ENCODE measurements at regions not wholly inside any gene's neighbourhood (a gene's known extent, or its start where the extent isn't known, plus 50 kb on each side); places are given as distances from the start of the nearest gene placed in this dataset.

- FAIRE-seq: no peak
Observed at GRCh38 chr5:92599217-92599810, 981.7 kb downstream of the NR2F1-AS1 start.

GRCh38 chr5:92594031-92594430, 987.0 kb downstream of the NR2F1-AS1 start:
- FAIRE-seq: no peak

GRCh38 chr5:92588876-92589275, 992.1 kb downstream of the NR2F1-AS1 start:
- FAIRE-seq: no peak

- no peak for FAIRE-seq
Observed at GRCh38 chr5:92581690-92582089, 999.3 kb downstream of the NR2F1-AS1 start.

DNA sequence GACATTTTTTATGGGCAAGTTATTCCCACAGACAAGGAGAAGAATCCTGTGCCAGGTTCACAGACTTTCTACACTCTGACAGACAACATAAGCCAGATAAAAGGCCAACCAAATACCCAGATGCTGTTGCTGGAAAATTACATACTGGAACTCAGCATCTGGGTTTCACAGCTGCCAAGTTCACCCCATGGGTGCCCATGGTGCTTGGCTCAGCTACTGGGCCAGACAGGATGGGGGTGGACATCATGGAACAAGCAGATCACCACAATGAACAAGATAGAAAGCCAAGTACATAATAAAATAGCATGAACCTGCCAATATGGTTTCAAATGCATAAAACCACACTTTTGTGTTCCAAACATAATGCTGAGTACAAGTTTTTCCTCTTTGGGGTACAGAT, 999.8 kb downstream of the NR2F1-AS1 start:
- FAIRE-seq: no peak

DNA sequence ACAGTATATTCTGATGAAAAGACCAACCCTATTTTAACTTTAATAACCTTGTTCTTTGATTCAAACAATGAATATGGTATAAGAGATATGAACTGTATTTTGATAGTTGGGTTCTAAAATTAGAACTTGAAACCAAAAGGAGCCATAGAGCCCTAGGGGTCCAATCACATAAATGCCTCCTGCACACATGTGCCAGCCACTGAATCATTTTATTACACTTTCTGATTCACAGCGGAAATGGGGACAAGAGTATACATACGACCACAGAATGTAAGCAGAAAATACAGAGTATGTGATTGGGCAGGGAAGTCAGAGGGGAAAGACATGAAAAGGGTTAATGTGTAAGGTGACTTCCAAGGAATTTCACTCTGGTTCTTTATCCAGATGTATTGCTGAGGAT, 1000.2 kb downstream of the NR2F1-AS1 start:
- no peak for FAIRE-seq

- FAIRE-seq: no peak
Observed at GRCh38 chr5:92574023-92574422, 1007.0 kb downstream of the NR2F1-AS1 start.

DNA sequence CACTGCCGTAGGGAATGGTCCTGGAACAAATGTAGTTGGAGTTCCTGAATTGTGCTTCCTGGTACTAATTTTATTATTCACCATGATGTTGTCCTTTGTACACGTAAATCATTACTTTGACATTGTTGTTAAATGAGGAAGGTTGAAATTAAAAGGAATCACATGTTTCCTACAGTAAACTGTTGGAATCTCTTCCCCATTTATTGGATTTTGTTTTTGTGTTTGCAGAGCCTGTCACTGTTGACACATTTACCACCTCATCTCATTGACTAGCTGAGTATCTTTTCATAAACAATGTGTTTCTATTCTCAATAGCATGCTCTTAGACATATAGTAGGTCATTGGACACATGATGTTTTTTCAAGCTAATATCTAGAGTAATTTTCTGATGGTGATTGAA, 1012.5 kb downstream of the NR2F1-AS1 start:
- FAIRE-seq: no peak

- no peak for FAIRE-seq
Observed at GRCh38 chr5:92567831-92568450, 1013.1 kb downstream of the NR2F1-AS1 start.

DNA sequence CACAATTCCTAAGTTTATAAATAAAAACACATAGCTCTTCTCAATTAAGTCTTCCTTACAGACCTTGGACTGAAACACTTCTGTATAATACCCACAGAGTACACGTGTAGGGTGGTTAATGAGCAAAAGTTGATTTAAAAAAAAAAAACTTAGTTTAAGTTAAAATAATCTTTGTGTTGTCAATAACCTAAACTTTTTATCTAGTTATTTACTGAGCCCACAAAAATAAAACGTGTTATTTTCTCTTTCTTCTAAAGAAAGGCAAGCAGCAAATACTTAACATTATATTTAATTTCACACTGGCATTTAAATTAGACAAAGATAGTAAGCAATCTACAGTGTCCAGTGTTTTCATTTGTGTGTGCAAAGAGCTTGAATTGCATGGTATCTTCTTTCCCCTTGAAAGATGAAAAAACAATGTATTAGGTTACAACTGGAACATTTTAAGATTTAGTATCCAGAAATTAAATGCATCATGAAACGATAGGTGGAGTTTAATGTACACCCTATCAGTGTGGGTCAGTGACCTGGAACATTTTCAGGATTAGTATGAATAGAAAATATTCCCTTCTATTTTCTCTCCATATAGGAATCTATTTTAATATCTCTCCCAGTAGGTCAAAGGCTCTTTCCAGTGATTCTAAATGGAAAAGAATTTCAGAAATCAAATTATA, 1014.8 kb downstream of the NR2F1-AS1 start:
- no peak for FAIRE-seq

DNA sequence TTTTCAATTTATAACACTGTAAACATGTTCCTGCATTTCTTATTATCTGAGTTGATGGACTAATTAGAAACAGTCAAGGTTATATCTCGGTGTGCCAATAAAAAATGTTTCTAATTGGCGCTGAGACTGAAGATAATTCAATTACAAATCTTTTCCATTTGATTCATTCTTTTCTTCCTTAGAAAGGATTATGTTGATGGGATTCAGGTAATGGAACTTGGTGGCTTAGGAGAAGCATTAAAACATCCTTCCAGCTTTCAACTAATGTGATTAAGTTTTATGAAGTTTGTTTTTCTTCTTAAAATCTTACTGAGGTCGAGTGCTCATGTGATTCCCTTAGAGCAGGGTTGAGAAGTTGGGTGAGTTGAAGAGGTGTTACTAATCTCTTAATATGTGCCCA, 1015.3 kb downstream of the NR2F1-AS1 start:
- FAIRE-seq: no peak

DNA sequence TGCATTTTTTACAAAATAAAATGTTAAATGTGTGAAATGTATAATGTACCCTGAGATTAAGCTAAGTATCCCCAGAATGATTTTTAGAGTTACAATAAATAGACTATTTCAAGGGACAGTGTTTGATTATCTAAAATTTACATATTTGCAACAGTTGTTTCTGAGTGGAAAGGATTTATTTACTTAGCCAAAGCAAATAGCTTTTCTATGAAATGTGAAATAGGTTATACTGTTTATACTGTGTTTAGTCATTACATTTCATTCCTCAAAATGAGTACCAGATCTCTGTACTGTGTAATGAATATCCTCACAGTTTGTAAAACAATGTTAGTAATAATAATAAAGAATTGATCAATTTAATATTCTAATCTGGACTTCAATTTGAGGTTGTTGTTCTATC, 1019.0 kb downstream of the NR2F1-AS1 start:
- FAIRE-seq: no peak

DNA sequence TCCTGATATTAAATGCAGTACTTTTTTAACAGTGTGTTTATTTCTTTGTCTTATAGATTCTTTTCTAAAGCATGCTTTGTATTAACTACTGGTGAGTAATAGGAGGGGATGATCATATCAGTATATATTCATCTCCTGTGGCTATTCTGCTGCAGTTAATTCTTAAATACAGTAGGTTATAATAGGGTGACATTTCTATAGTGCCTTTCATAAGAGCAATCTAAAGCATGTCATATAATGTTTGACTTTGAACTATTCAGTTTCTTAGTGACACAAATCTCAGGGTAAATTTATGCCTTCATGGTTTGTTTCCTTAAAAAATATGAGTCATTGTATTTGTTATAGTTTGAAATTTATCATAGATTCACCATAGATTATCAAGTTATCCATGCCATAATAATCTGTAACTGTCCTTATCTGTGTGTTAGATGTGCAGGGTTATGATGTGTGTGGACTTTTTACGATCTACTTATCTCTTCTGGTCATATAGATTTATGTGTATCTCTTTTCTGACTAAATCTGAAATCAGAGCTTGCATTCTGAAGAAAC, 1019.5 kb downstream of the NR2F1-AS1 start:
- no peak for FAIRE-seq

GRCh38 chr5:92560698-92561401, 1020.2 kb downstream of the NR2F1-AS1 start:
- FAIRE-seq: no peak

- peak; percentile 100 for FAIRE-seq
Observed at GRCh38 chr5:92559781-92560180, 1021.2 kb downstream of the NR2F1-AS1 start.

- FAIRE-seq: no peak
Observed at GRCh38 chr5:92559331-92559730, 1021.7 kb downstream of the NR2F1-AS1 start.

DNA sequence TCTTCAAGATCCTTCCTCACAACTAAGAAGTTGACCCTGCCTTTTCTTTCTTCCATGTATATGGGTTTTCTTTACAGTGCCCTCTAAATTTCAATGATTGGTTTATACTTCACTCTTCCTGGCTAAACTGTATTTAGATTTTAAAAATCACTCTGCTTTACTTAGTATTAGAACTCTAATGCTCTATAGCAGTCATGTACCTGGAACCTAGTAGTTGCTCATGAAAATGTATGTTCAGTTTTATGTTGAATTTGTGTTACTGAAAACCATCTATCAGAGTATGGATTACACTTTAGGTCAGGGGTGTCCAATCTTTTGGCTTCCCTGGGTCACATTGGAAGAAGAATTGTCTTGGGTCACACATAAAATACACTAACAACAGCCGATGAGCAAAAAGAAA, 1024.3 kb downstream of the NR2F1-AS1 start:
- peak; percentile 50 for FAIRE-seq

DNA sequence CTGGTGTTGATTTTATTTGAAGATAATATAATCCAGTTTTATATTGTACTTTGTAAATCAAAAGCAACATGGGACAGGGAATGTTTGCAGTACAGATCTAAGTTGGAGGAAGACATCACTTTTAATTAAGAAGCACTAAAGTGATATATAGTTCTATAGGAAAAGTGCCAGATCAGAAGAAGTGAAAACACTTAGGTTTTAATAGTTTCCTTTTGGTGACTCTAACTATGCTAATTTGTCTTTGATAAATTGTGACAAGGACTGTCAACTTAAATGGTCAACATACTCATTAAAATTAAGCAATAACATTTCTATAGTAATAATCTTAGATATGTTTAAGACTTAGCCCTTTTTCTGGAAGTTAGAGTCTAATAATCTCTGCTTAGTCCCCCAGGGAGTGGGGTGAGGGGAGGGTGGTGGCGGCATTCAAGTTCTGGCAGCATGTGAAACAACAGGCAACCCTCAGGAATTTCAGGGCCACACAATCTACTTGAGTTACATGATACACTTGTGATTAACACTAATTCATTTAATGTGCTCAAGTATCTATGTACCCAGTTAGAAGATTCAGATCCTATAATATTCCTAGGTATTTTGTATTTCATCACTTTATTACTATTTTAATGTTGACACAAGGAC, 1026.5 kb downstream of the NR2F1-AS1 start:
- FAIRE-seq: peak; percentile 100

DNA sequence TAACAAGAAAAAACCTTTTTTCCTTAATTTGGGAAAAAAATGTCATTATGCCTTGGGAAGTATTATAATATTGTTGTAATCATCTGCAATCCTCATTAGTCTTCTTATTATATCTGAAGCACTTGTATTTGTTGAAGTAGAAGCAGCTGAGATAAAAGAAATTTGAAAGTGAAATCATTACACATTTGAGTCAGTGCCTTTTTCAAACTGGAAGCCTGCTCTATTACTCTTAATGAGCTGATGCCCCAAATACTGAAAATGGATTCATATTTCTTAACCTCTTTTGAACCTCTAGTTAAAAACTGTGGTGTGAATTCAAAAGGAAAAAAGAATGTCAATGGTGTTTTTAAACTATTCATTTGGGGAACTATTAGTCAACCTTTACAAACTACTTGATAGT, 1027.7 kb downstream of the NR2F1-AS1 start:
- FAIRE-seq: no peak

- no peak for FAIRE-seq
Observed at GRCh38 chr5:92552206-92553160, 1028.5 kb downstream of the NR2F1-AS1 start.

DNA sequence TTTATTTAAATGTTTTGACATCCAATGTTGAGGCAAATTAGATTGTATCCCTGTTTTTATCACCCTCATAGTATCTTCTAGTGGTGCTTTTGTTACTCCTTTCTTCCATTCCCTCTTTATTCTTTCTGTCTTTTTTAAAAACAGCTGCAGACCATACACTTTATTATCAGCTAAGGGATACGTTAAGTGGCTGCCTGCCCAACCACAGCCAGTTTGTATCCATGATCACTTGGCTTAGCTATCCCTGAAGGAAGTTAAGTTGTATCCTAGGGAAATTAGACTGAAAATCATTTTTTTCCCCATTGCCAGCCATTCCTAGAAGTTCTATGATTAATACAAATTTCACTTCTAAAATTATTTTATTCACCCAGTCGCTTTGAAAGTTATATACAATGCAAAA, 1032.7 kb downstream of the NR2F1-AS1 start:
- no peak for FAIRE-seq

GRCh38 chr5:92544596-92544995, 1036.4 kb downstream of the NR2F1-AS1 start:
- FAIRE-seq: peak; percentile 42
